ENCODE measurements at regions not wholly inside any gene's neighbourhood (a gene's known extent, or its start where the extent isn't known, plus 50 kb on each side); places are given as distances from the start of the nearest gene placed in this dataset.

GRCh38 chr13:32878163-32878562 lies 138.1 kb upstream of the KL start:
- Mint-ChIP-seq H3K9me3 (no peaks in the 10 kb centered on the region), H3K4me3 (no peak overlapping the region), H3K27me3 (ENCODE audit: low read depth) (no peaks in the 10 kb centered on the region), H3K4me1 (peaks cover 25% of the 10 kb centered on the region), H3K27ac (no peak overlapping the region), H3K36me3 (no peaks in the 10 kb centered on the region)
- no peak for DNase-seq (ENCODE audit: low spot score in 2 of 2, unreplicated experiment in 2 of 2)
- TF ChIP-seq CTCF (IDR thresholded peaks at IDR 0.05; ENCODE audit: unreplicated experiment) = no peak

- Mint-ChIP-seq H3K4me1 (peaks cover 30% of the 10 kb centered on the region), H3K36me3 (no peaks in the 10 kb centered on the region), H3K4me3 (no peak overlapping the region), H3K27ac (no peak overlapping the region), H3K9me3 (no peaks in the 10 kb centered on the region), H3K27me3 (ENCODE audit: low read depth) (no peaks in the 10 kb centered on the region)
- no peak for TF ChIP-seq CTCF (IDR thresholded peaks at IDR 0.05; ENCODE audit: unreplicated experiment)
- no peak for DNase-seq (ENCODE audit: low spot score in 2 of 2, unreplicated experiment in 2 of 2)
These were observed 135.6 kb upstream of the KL start for GRCh38 chr13:32880636-32881035.

GRCh38 chr13:32881074-32881776 lies 135.0 kb upstream of the KL start:
- peaks cover 30% of the 10 kb centered on the region for H3K4me1 Mint-ChIP-seq
- H3K27me3 Mint-ChIP-seq (ENCODE audit: low read depth) = no peaks in the 10 kb centered on the region
- H3K9me3 Mint-ChIP-seq = no peaks in the 10 kb centered on the region
- no peaks in the 10 kb centered on the region for H3K36me3 Mint-ChIP-seq
- TF ChIP-seq CTCF (IDR thresholded peaks at IDR 0.05; ENCODE audit: unreplicated experiment) = no peak
- DNase-seq (ENCODE audit: low spot score in 2 of 2, unreplicated experiment in 2 of 2) = no peak
- peak overlapping the region; percentile 59 for H3K27ac Mint-ChIP-seq
- no peak overlapping the region for H3K4me3 Mint-ChIP-seq

GRCh38 chr13:32881777-32882145 lies 134.5 kb upstream of the KL start:
- no peak for TF ChIP-seq CTCF (IDR thresholded peaks at IDR 0.05; ENCODE audit: unreplicated experiment)
- H3K27me3 Mint-ChIP-seq (ENCODE audit: low read depth) = no peaks in the 10 kb centered on the region
- H3K27ac Mint-ChIP-seq = peak overlapping the region; percentile 1
- peaks cover 2% of the 10 kb centered on the region for H3K9me3 Mint-ChIP-seq
- H3K36me3 Mint-ChIP-seq = no peaks in the 10 kb centered on the region
- H3K4me3 Mint-ChIP-seq = no peak overlapping the region
- peaks cover 30% of the 10 kb centered on the region for H3K4me1 Mint-ChIP-seq
- no peak for DNase-seq (ENCODE audit: low spot score in 2 of 2, unreplicated experiment in 2 of 2)

GRCh38 chr13:32882691-32883090 lies 133.5 kb upstream of the KL start:
- peaks cover 2% of the 10 kb centered on the region for H3K36me3 Mint-ChIP-seq
- H3K9me3 Mint-ChIP-seq = peaks cover 10% of the 10 kb centered on the region
- H3K4me1 Mint-ChIP-seq = peaks cover 30% of the 10 kb centered on the region
- DNase-seq (ENCODE audit: low spot score in 2 of 2, unreplicated experiment in 2 of 2) = no peak
- no peak overlapping the region for H3K4me3 Mint-ChIP-seq
- no peak overlapping the region for H3K27ac Mint-ChIP-seq
- no peaks in the 10 kb centered on the region for H3K27me3 Mint-ChIP-seq (ENCODE audit: low read depth)
- TF ChIP-seq CTCF (IDR thresholded peaks at IDR 0.05; ENCODE audit: unreplicated experiment) = no peak

GRCh38 chr13:32883474-32883873 lies 132.7 kb upstream of the KL start:
- no peak for TF ChIP-seq CTCF (IDR thresholded peaks at IDR 0.05; ENCODE audit: unreplicated experiment)
- peaks cover 6% of the 10 kb centered on the region for H3K36me3 Mint-ChIP-seq
- peaks cover 30% of the 10 kb centered on the region for H3K4me1 Mint-ChIP-seq
- no peak overlapping the region for H3K4me3 Mint-ChIP-seq
- no peaks in the 10 kb centered on the region for H3K27me3 Mint-ChIP-seq (ENCODE audit: low read depth)
- DNase-seq (ENCODE audit: low spot score in 2 of 2, unreplicated experiment in 2 of 2) = no peak
- H3K27ac Mint-ChIP-seq = no peak overlapping the region
- H3K9me3 Mint-ChIP-seq = peaks cover 14% of the 10 kb centered on the region
